Right lobe of liver (tissue), 4 donors: ENCODE measurements at regions not wholly inside any gene's neighbourhood (a gene's known extent, or its start where the extent isn't known, plus 50 kb on each side); places are given as distances from the start of the nearest gene placed in this dataset.

Experiments used
- POLR2A ChIP-seq: fragments of 450-650 bp; IDR thresholded peaks from one replicate; pipeline ENCODE4 v1.6.1; 2017; ENCODE audit warnings: antibody characterized with exemption, mild to moderate bottlenecking
- TF ChIP-seq, protein P1 (sequence below), 4 donors: fragments of 200-600 bp in 3 of 4; fragments of 450-650 bp in 1 of 4; IDR thresholded peaks; one replicate each; pipeline versions ENCODE4 v1.5.1 to v1.8.0; 2016 to 2022; ENCODE audit warnings: antibody characterized with exemption in 4 of 4, mild to moderate bottlenecking in 2 of 4
- donor health status: DM: no; HTN: no; CAD: no.
- donor health status: DM: no; HTN: no; CAD: no.
- donor health status: DM: no; HTN: yes; CAD: no.

- TF ChIP-seq, protein P1, sequence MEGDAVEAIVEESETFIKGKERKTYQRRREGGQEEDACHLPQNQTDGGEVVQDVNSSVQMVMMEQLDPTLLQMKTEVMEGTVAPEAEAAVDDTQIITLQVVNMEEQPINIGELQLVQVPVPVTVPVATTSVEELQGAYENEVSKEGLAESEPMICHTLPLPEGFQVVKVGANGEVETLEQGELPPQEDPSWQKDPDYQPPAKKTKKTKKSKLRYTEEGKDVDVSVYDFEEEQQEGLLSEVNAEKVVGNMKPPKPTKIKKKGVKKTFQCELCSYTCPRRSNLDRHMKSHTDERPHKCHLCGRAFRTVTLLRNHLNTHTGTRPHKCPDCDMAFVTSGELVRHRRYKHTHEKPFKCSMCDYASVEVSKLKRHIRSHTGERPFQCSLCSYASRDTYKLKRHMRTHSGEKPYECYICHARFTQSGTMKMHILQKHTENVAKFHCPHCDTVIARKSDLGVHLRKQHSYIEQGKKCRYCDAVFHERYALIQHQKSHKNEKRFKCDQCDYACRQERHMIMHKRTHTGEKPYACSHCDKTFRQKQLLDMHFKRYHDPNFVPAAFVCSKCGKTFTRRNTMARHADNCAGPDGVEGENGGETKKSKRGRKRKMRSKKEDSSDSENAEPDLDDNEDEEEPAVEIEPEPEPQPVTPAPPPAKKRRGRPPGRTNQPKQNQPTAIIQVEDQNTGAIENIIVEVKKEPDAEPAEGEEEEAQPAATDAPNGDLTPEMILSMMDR (IDR thresholded peaks at IDR 0.05) = no peak
- TF ChIP-seq POLR2A = no peak
Observed at GRCh38 chr6:74735304-74735703, 470.5 kb downstream of the COL12A1 start.
